Naive B cell (primary cell): ENCODE measurements at regions not wholly inside any gene's neighbourhood (a gene's known extent, or its start where the extent isn't known, plus 50 kb on each side); places are given as distances from the start of the nearest gene placed in this dataset.
"Not testable (repeated sequence)": the region's sequence is repeated elsewhere in the genome, so short reads cannot be mapped to it uniquely, and the experiment has no call there.

ENCODE experiments used
- ATAC-seq, 2 donors: fragments of 150-1000 bp; cut with Tn5 transposase; 2 replicates each; pipeline ENCODE4 v1.10.0; 2021; ENCODE audit warnings: low read depth in 2 of 2, mild to moderate bottlenecking in 2 of 2, moderate library complexity in 2 of 2
- DNase-seq: peaks from one replicate; pipeline ENCODE4 v3.0.0; 2022
- H3K27ac Mint-ChIP-seq, 6 donors: one replicate each; pipeline ENCODE4 v1.8.0; 2020 to 2022; ENCODE audit warnings: mild to moderate bottlenecking in 6 of 6, mixed read lengths in 6 of 6, moderate library complexity in 5 of 6, inconsistent platforms in 2 of 6
- H3K27me3 Mint-ChIP-seq, 3 donors: one replicate each; pipeline ENCODE4 v1.8.0; 2021 to 2022; ENCODE audit warnings: mixed read lengths in 3 of 3, mild to moderate bottlenecking in 1 of 3
- H3K36me3 Mint-ChIP-seq, 2 donors: one replicate each; pipeline ENCODE4 v1.8.0; 2020 to 2022; ENCODE audit warnings: mixed read lengths in 2 of 2, inconsistent platforms in 1 of 2, mild to moderate bottlenecking in 1 of 2
- H3K4me1 Mint-ChIP-seq, 3 donors: one replicate each; pipeline ENCODE4 v1.8.0; 2020 to 2022; ENCODE audit warnings: mixed read lengths in 3 of 3, inconsistent platforms in 1 of 3, mild to moderate bottlenecking in 1 of 3, moderate library complexity in 1 of 3
- H3K4me3 Mint-ChIP-seq, 8 donors: one replicate each; pipeline ENCODE4 v1.8.0; 2020 to 2022; ENCODE audit warnings: mild to moderate bottlenecking in 8 of 8, mixed read lengths in 8 of 8, moderate library complexity in 8 of 8, inconsistent platforms in 2 of 8
- H3K9me3 Mint-ChIP-seq, 7 donors: one replicate each; pipeline ENCODE4 v1.8.0; 2020 to 2022; ENCODE audit warnings: mixed read lengths in 7 of 7, mild to moderate bottlenecking in 5 of 7, inconsistent platforms in 2 of 7, moderate library complexity in 1 of 7

DNA sequence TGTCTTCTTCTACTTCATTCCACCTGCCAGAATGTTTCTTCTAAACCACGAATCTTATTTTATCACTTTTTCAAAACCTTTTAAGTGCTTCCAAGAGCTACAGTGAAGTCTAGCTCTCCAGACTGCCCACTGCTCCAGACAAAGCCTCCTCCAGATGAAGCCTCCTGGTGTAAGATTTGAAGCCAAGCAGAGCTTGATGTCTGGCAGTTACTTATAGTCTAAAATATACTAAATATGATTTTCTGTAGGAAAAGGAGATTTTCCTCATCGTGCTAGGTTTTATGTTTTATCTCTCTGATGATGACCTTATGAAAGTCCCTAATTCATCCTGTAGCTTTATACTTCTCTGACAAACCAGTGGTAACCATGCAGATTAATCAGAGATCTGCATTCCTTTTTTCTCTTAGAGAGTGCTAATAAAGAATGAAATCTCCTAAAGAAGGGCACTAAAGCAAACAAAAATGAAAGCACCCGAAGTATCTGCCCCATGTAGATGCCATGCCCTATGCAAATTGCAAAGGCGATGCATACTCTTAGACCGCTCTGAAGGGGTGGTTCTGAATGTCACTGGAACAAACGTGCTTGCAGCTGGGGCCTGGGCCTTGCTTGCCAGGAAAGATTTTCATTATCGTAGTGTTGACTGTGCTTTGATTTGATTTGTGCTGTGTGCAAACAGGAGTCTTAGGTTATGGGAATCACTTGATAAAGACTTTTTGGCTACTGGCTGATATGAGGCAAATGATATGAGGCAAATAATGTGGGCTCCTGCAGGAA lies 314.2 kb downstream of the PID1 start:
- Mint-ChIP-seq H3K4me1 (no peaks in the 10 kb centered on the region), H3K36me3 (no peaks in the 10 kb centered on the region), H3K4me3 (no peak overlapping the region), H3K27me3 (no peaks in the 10 kb centered on the region), H3K9me3 (peaks cover 1 to 20% (median 5%) of the 10 kb centered on the region in 7 donors), H3K27ac (no peak overlapping the region)
- ATAC-seq (no peak), DNase-seq (no peak)

DNA sequence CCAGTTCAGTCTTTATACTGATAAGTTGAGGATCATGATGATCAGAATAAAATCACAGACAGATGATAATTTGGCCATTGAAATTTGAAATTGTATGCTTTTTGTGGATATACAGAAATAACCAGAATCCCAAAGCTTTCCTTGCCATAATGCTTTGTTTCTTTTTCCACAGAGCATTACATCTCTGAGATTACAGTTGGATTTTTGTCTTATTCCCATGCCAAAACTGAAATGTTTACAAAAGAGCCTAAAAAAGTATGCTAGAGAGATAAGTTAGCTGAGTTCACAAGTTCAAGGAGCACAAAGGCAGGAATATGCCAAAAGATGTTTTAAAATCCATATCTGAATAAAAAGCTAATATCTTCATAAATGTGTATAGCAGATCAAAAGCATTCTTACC lies 321.3 kb downstream of the PID1 start:
- no peaks in the 10 kb centered on the region for H3K27me3 Mint-ChIP-seq
- no peak overlapping the region for H3K4me3 Mint-ChIP-seq
- ATAC-seq, result no peak
- no peak for DNase-seq
- H3K36me3 Mint-ChIP-seq, result no peaks in the 10 kb centered on the region
- no peak overlapping the region for H3K27ac Mint-ChIP-seq
- H3K9me3 Mint-ChIP-seq, result peaks cover 1 to 20% (median 7%) of the 10 kb centered on the region in 7 donors
- H3K4me1 Mint-ChIP-seq, result no peaks in the 10 kb centered on the region

DNA sequence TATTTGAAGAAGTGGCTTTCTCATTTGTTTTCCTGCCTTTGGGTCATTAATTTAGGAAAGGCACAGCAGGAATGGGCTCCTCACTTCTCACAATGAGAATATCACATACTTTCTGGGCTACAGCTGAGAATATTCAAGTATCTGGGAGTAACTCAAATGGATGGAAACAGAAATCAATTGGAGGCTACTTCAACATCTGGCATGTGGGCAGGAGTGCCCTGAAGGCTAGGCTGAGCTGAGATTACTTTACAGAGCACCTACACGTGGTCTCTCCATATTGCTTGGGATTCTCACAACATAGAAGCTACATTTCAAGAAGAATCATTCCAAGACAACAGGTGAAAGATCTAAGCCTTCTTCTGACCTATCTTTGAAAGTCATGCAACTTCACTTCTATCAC lies 325.4 kb downstream of the PID1 start:
- Mint-ChIP-seq H3K4me3 (peak overlapping the region in 1 of 8 donors; percentile 29), H3K9me3 (peaks cover 0 to 21% (median 7%) of the 10 kb centered on the region in 7 donors), H3K36me3 (no peaks in the 10 kb centered on the region), H3K27ac (no peak overlapping the region), H3K4me1 (no peaks in the 10 kb centered on the region), H3K27me3 (no peaks in the 10 kb centered on the region)
- ATAC-seq (no peak), DNase-seq (no peak)

DNA sequence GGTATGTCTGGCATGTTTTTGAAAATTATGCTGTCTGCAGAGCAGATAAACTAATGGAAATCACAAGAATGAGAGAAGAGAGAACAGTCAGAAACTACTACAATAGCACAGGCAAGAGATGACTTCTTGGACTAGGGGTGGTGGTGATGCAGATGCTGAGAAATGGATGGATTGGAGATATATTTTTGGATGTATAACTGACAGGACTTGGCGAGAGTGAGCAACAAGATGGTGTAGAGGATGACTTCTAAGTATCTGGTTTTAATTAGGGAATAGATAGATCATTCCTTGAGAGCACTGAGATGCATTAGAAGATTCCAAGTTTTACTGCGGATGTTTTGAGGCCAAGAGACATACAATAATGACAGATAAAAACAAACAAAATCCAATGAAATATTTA lies 328.2 kb downstream of the PID1 start:
- Mint-ChIP-seq H3K4me3 (no peak overlapping the region), H3K27me3 (no peaks in the 10 kb centered on the region), H3K9me3 (peaks cover 0 to 18% (median 7%) of the 10 kb centered on the region in 7 donors), H3K4me1 (no peaks in the 10 kb centered on the region), H3K27ac (no peak overlapping the region), H3K36me3 (no peaks in the 10 kb centered on the region)
- ATAC-seq (no peak), DNase-seq (no peak)

DNA sequence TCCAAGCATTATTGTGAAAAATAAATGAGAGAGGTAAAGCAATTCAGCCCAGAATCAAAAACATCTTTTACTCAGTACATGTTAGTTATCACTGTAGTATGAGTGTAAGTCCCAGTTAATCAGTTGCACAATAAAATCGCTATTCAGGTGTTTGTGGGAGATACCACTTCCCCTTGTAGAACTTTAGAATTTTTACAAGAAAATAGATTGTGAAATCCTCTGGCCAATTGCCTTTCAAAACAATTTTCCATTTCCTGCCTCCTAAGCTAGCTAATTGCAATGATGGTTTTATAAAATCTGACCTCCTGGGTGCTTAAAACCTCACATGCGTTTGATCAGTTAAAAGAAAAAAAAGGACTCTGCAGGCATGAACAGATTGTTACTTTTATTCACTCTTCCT lies 332.5 kb downstream of the PID1 start:
- DNase-seq (no peak), ATAC-seq (no peak)
- no peaks in the 10 kb centered on the region for H3K27me3 Mint-ChIP-seq
- peaks cover 6 to 24% (median 8%) of the 10 kb centered on the region in 7 donors for H3K9me3 Mint-ChIP-seq
- no peak overlapping the region for H3K27ac Mint-ChIP-seq
- no peaks in the 10 kb centered on the region for H3K36me3 Mint-ChIP-seq
- H3K4me1 Mint-ChIP-seq, result no peaks in the 10 kb centered on the region
- H3K4me3 Mint-ChIP-seq, result no peak overlapping the region

DNA sequence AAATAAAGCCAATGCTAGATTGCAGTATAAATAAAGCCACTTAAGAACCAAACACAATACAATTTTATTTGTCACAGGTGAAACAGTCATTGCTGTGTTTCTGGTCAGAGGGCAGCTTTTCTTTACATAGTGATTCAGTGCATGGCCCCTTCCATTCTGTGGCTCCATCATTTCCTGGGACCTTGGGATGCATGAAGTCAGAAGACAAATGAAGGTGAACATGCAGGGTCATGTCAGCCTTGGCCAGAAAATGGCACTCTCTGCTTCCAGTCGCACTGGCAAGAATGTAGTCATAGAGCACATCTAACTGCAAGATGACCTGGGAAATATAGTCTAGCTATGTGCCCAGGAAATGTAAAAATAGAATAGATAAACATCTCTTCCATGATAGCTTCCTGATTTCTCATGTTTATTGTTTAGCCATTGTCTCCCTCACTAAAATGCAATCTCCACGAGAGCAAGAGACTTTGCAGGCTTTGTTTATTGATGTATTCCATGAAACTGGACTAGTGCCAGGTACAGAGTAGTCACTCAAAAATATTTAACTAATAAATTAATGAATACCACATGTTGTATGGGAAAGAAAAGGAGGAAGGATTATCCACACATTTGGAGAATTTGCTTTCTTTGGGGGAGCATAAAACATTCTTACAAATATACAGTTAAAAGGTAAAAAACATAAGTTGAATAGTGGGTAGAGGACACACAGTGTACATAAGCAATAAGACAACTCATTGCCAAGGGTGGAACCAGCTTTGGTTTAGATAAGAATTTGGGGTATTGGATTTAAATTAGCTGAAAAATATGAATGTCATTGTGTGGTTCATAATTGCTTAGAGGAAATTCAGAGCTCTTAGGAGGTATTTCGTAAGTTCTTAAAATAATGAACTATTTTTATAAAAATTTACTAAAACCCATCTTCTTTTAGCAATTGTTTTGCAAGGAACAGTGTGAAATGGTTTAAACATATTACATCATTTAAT lies 343.8 kb downstream of the PID1 start:
- no peak for ATAC-seq
- Mint-ChIP-seq H3K36me3 (no peaks in the 10 kb centered on the region), H3K27me3 (no peaks in the 10 kb centered on the region), H3K4me3 (no peak overlapping the region), H3K9me3 (peaks cover 5 to 17% (median 13%) of the 10 kb centered on the region in 7 donors), H3K4me1 (no peaks in the 10 kb centered on the region), H3K27ac (no peak overlapping the region)
- no peak for DNase-seq

DNA sequence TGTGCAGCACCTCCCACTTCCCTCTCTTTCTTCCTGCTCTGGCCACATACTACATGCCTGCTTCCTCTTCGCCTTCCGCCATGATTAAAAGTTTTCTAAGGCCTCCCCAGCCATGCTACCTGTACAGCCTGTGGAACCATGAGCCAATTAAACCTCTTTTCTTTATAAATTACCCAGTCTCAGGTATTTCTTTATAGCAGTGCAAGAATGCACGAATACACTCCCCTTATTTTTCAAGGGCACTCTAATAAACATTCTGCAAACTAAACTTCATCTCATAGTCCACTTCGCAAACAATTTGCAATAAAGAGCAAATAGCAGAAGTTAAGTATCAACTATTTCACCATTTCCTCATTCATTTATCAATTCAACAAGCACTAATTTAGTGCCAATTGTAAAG lies 351.3 kb downstream of the PID1 start:
- H3K4me3 Mint-ChIP-seq, result no peak overlapping the region
- H3K27me3 Mint-ChIP-seq, result no peaks in the 10 kb centered on the region
- H3K9me3 Mint-ChIP-seq, result peaks cover 2 to 27% (median 6%) of the 10 kb centered on the region in 7 donors
- H3K36me3 Mint-ChIP-seq, result no peaks in the 10 kb centered on the region
- H3K27ac Mint-ChIP-seq, result peak overlapping the region in 1 of 6 donors; percentile 2
- no peak for ATAC-seq
- DNase-seq, result no peak
- H3K4me1 Mint-ChIP-seq, result no peaks in the 10 kb centered on the region

DNA sequence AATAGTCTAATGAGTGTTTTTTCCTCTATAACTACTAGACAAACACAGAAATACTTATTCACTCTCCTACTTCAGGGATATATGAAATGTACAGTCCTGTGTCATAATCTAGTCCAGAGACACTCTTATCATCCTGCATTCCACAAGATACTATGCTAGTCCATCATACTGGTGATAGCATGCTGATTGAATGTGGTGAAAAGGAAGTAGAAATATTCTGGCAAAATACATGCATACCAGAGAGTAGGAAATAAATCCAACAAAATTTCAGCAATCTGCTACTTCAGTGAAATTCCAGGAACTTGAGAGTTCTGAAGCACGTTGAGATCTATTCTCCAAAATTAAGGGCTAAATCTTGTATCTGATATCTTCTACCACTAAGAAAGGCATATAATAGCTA lies 353.9 kb downstream of the PID1 start:
- ATAC-seq (no peak), DNase-seq (no peak)
- Mint-ChIP-seq H3K27ac (no peak overlapping the region), H3K9me3 (peaks cover 0 to 11% (median under 1%) of the 10 kb centered on the region in 7 donors), H3K27me3 (no peaks in the 10 kb centered on the region), H3K4me1 (no peaks in the 10 kb centered on the region), H3K4me3 (no peak overlapping the region), H3K36me3 (no peaks in the 10 kb centered on the region)

DNA sequence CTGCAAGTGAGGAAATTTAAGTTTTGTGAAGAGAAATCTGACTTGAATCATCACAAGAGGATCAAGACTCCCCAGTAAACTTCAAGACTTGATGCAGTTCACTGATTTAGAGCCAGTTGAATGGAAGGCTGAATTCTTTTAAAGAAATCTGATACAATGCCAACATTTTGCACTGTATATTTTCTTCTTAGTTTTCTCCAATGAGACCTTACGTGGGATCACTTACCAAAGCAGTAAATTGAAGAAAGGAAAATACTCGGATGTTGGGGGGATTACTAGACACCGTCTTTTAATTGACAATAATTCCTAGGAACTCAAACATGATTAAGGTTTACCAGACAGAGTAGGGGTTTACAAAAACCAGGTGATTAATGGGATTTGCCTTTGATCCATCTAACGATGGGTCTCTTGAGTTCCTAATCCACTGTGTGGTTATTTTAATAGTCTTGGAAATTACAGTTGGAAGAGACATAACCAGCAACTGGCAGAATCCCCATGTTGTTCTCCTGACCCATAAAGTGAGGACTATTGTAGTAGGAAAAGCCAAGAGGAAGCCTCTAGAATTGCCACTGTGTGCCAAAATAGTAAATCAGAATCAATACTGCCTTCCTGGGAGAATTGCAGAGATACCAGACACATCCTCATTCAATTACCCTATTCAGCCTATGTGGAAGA lies 354.5 kb downstream of the PID1 start:
- Mint-ChIP-seq H3K9me3 (peaks cover 0 to 11% (median 0%) of the 10 kb centered on the region in 7 donors), H3K4me1 (no peaks in the 10 kb centered on the region), H3K4me3 (no peak overlapping the region), H3K27me3 (no peaks in the 10 kb centered on the region), H3K27ac (no peak overlapping the region), H3K36me3 (no peaks in the 10 kb centered on the region)
- DNase-seq (no peak), ATAC-seq (no peak)

DNA sequence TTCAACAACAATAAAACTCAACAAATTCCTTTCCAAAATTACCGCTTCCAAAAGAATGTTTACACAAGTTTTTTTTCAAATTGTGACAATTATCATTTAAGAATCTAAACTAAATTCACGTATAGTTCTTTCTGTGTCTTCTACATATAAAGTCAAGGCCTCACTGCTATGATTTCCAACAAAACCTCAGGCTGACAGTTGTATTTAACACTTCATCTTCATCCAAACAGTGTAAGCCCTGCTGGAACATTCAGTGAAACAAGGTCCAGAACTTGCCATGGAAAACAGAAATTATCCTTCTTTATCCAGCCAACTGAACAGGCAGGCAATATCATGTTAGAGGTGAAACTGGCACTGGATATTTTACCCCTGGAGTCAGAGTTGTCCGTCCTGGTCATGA lies 357.9 kb downstream of the PID1 start:
- Mint-ChIP-seq H3K27ac (no peak overlapping the region), H3K27me3 (no peaks in the 10 kb centered on the region), H3K36me3 (no peaks in the 10 kb centered on the region), H3K9me3 (peaks cover 0 to 8% (median 0%) of the 10 kb centered on the region in 7 donors), H3K4me3 (no peak overlapping the region), H3K4me1 (no peaks in the 10 kb centered on the region)
- DNase-seq, result no peak
- no peak for ATAC-seq

DNA sequence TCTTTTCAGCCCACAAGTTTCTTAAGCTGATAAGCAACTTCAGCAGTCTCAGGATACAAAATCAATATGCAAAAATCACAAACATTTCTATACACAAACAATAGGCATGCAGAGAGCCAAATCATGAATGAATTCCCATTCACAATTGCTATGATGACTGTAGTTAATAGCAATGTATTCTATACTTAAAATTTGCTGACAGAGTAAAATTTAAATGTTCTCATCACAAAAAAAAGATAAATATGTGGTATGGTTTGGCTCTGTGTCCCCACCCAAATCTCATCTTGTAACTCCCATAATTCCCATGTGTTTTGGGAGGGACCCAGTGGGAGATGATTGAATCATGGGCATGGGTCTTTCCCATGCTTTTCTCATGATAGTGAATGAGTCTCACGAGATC lies 360.2 kb downstream of the PID1 start:
- DNase-seq, H3K4me3 Mint-ChIP-seq, H3K4me1 Mint-ChIP-seq, H3K27ac Mint-ChIP-seq, H3K9me3 Mint-ChIP-seq, H3K36me3 Mint-ChIP-seq, ATAC-seq, H3K27me3 Mint-ChIP-seq: not testable (repeated sequence)

DNA sequence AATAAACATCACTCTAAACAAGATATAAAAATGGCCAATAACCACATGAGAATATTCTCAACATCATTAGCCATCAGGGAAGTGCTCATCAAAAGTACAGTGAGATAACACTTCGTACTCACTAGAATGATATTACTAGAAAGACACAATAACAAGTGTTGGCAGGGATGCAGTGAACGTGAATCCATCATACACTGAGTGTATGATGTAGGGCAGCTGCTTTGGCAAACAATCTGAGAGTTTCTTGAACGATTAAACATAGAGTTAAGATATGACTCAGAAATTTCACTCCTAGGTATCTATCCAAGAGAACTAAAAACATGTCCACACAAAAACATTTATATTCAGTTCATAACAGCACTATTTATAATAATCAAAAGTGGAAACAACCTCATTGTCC lies 368.9 kb downstream of the PID1 start:
- H3K9me3 Mint-ChIP-seq, result peaks cover 0 to 6% (median 0%) of the 10 kb centered on the region in 7 donors
- DNase-seq, result no peak
- H3K27ac Mint-ChIP-seq, result no peak overlapping the region
- no peaks in the 10 kb centered on the region for H3K27me3 Mint-ChIP-seq
- H3K4me1 Mint-ChIP-seq, result no peaks in the 10 kb centered on the region
- no peaks in the 10 kb centered on the region for H3K36me3 Mint-ChIP-seq
- H3K4me3 Mint-ChIP-seq, result no peak overlapping the region
- ATAC-seq, result no peak

DNA sequence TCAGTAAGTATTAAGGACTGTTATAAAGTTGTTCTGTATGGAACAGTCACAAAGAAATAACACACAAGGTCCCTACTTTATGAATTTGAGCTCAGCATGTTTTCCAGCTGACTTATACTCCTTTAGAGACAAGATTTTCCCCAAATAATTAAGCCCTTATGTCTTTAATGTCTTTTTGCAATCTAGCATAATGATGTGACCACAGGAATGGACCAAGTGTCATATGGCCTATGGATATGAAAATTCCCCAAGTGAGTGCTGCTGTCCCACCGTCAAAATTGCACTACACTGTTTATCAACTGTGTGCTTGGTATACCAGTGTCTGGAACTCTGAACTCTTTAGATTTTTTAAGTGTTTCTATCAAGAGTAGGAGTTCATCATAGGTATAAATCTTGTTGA lies 369.6 kb downstream of the PID1 start:
- Mint-ChIP-seq H3K36me3 (no peaks in the 10 kb centered on the region), H3K4me1 (no peaks in the 10 kb centered on the region), H3K4me3 (no peak overlapping the region), H3K27ac (no peak overlapping the region), H3K9me3 (peaks cover 0 to 6% (median 0%) of the 10 kb centered on the region in 7 donors), H3K27me3 (no peaks in the 10 kb centered on the region)
- ATAC-seq (no peak), DNase-seq (no peak)
